H1 (cell line): ENCODE measurements at regions not wholly inside any gene's neighbourhood (a gene's known extent, or its start where the extent isn't known, plus 50 kb on each side); places are given as distances from the start of the nearest gene placed in this dataset.

Source experiments
- CHD7 ChIP-seq: fragments of 300-600 bp; sonication (generic); IDR thresholded peaks from 2 replicates; pipeline ENCODE4 v1.7.1; 2012; ENCODE audit warnings: low read length, moderate library complexity, mild to moderate bottlenecking, inconsistent platforms; ENCODE audit not compliant: insufficient replicate concordance

DNA sequence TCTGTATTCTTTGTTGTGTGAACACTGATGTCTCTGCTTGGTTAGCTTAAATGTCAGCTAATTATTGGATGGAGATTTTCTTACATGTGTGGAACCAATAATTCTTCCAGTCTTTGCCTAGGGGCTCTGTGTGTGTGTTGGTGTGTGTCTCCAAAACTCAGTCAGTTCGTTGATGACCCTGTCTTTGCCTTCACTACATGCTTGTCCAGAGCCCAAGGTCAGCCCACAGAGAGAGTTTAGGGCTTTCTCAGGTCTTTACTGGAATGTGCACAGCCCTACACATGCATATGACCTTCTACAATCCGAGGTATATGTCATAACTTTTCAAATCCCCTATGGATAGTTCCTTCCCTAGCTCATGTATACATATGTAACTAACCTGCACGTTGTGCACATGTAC is 74.1 kb upstream of the LDAH start (continued):
- TF ChIP-seq CHD7, result no peak
